Activated CD4-positive, alpha-beta T cell treated with anti-CD3 and anti-CD28 coated beads for 36 hours (primary cell): ENCODE measurements at regions not wholly inside any gene's neighbourhood (a gene's known extent, or its start where the extent isn't known, plus 50 kb on each side); places are given as distances from the start of the nearest gene placed in this dataset.
"Not testable (repeated sequence)": the region's sequence is repeated elsewhere in the genome, so short reads cannot be mapped to it uniquely, and the experiment has no call there.

Experiments used
- ATAC-seq: fragments of 200-7000 bp; cut with Tn5 transposase; one replicate; pipeline ENCODE4 v1.10.0; 2021; ENCODE audit warnings: mild to moderate bottlenecking, moderate library complexity
- CTCF ChIA-PET: fragments of 350-600 bp; sonication (Branson Sonifier 250); formaldehyde crosslinking; loops from one replicate; lab custom pipeline; 2021; ENCODE audit warnings: antibody characterized with exemption; lab: Charles Lee
- POLR2A ChIA-PET: fragments of 350-600 bp; sonication (Branson Sonifier 250); formaldehyde crosslinking; loops from one replicate; lab custom pipeline; 2021; ENCODE audit warnings: antibody characterized with exemption, inconsistent platforms; lab: Charles Lee
- DNase-seq: peaks from one replicate; pipeline ENCODE4 v3.0.0-alpha.2; 2020
- H3K27ac Mint-ChIP-seq: one replicate; pipeline ENCODE4 v1.8.0; 2021; ENCODE audit warnings: mixed read lengths
- H3K27me3 Mint-ChIP-seq: one replicate; pipeline ENCODE4 v1.8.0; 2021; ENCODE audit warnings: mixed read lengths
- H3K36me3 Mint-ChIP-seq: one replicate; pipeline ENCODE4 v1.8.0; 2021; ENCODE audit warnings: low read depth, mixed read lengths
- H3K4me1 Mint-ChIP-seq: one replicate; pipeline ENCODE4 v1.8.0; 2021; ENCODE audit warnings: mixed read lengths
- H3K4me3 Mint-ChIP-seq: one replicate; pipeline ENCODE4 v1.8.0; 2021; ENCODE audit warnings: mild to moderate bottlenecking, moderate library complexity, mixed read lengths
- H3K9me3 Mint-ChIP-seq: one replicate; pipeline ENCODE4 v1.8.0; 2021; ENCODE audit warnings: low read depth, mixed read lengths
- intact Hi-C, 2 experiments: fragments of 100-400 bp; cut with DNase I in 1 of 2; cut with micrococcal nuclease in 1 of 2; formaldehyde crosslinking; loops; one replicate each; pipeline versions ENCODE4 v1.14.2 to v1.15.1; 2022 to 2024; cut with DNase I, micrococcal nuclease

GRCh38 chr10:133010843-133011179 is 68.4 kb upstream of the CFAP46 start:
- CTCF ChIA-PET, intact Hi-C loops, ATAC-seq, H3K9me3 Mint-ChIP-seq, H3K36me3 Mint-ChIP-seq, H3K27ac Mint-ChIP-seq, H3K4me1 Mint-ChIP-seq, POLR2A ChIA-PET, DNase-seq, H3K27me3 Mint-ChIP-seq, H3K4me3 Mint-ChIP-seq: not testable (repeated sequence)

- ATAC-seq (no peak), DNase-seq (peak; percentile 13)
- Mint-ChIP-seq H3K4me1 (peaks cover 2% of the 10 kb centered on the region), H3K27ac (no peak overlapping the region), H3K27me3 (peaks cover 4% of the 10 kb centered on the region), H3K9me3 (no peaks in the 10 kb centered on the region), H3K4me3 (no peak overlapping the region), H3K36me3 (no peaks in the 10 kb centered on the region)
- CTCF ChIA-PET: no interaction called here
- POLR2A ChIA-PET: no interaction called here
- intact Hi-C loops: no loop called here
Observed at GRCh38 chr10:133010095-133010842, 67.9 kb upstream of the CFAP46 start.

GRCh38 chr10:133009218-133009950 is 67.0 kb upstream of the CFAP46 start:
- ChIA-PET CTCF (no interaction called here), POLR2A (no interaction called here)
- no peak overlapping the region for H3K27ac Mint-ChIP-seq
- no peak overlapping the region for H3K4me3 Mint-ChIP-seq
- H3K9me3 Mint-ChIP-seq: no peaks in the 10 kb centered on the region
- intact Hi-C loops: no loop called here
- peaks cover 3% of the 10 kb centered on the region for H3K27me3 Mint-ChIP-seq
- peaks cover 2% of the 10 kb centered on the region for H3K4me1 Mint-ChIP-seq
- no peak for ATAC-seq
- no peaks in the 10 kb centered on the region for H3K36me3 Mint-ChIP-seq
- DNase-seq: no peak

GRCh38 chr10:133008736-133009135 is 66.4 kb upstream of the CFAP46 start:
- ATAC-seq: no peak
- H3K4me3 Mint-ChIP-seq: no peak overlapping the region
- no peak for DNase-seq
- intact Hi-C loops: no loop called here
- H3K27ac Mint-ChIP-seq: no peak overlapping the region
- no peaks in the 10 kb centered on the region for H3K36me3 Mint-ChIP-seq
- peaks cover 3% of the 10 kb centered on the region for H3K27me3 Mint-ChIP-seq
- H3K4me1 Mint-ChIP-seq: peaks cover 2% of the 10 kb centered on the region
- POLR2A ChIA-PET: no interaction called here
- CTCF ChIA-PET: no interaction called here
- H3K9me3 Mint-ChIP-seq: no peaks in the 10 kb centered on the region

- ChIA-PET CTCF (no interaction called here), POLR2A (no interaction called here)
- H3K27ac Mint-ChIP-seq: no peak overlapping the region
- no peak for DNase-seq
- H3K4me1 Mint-ChIP-seq: no peaks in the 10 kb centered on the region
- no peaks in the 10 kb centered on the region for H3K9me3 Mint-ChIP-seq
- peaks cover under 1% of the 10 kb centered on the region for H3K27me3 Mint-ChIP-seq
- ATAC-seq: no peak
- H3K4me3 Mint-ChIP-seq: no peak overlapping the region
- H3K36me3 Mint-ChIP-seq: no peaks in the 10 kb centered on the region
- intact Hi-C loops: no loop called here
Observed at GRCh38 chr10:133008196-133008595, 65.8 kb upstream of the CFAP46 start.

- intact Hi-C loops: no loop called here
Observed at GRCh38 chr10:133007360-133007858, 65.0 kb upstream of the CFAP46 start.

GRCh38 chr10:133006806-133007205 is 64.4 kb upstream of the CFAP46 start:
- Mint-ChIP-seq H3K27ac (no peak overlapping the region), H3K4me3 (no peak overlapping the region), H3K27me3 (no peaks in the 10 kb centered on the region), H3K4me1 (no peaks in the 10 kb centered on the region), H3K36me3 (no peaks in the 10 kb centered on the region), H3K9me3 (no peaks in the 10 kb centered on the region)
- no peak for ATAC-seq
- intact Hi-C loops: no loop called here
- ChIA-PET POLR2A (no interaction called here), CTCF (interaction anchor here (0.7 kb wide), 1 partner anchor 39 kb away, joined by 4 read pairs; no protein-coding TSS in a partner anchor)
- DNase-seq: no peak

More at GRCh38 chr10:133007360-133007858, 65.0 kb upstream of the CFAP46 start:
- ChIA-PET POLR2A (no interaction called here), CTCF (interaction anchor here (0.7 kb wide), 1 partner anchor 39 kb away, joined by 4 read pairs; no protein-coding TSS in a partner anchor)
- H3K27ac Mint-ChIP-seq: no peak overlapping the region
- no peaks in the 10 kb centered on the region for H3K4me1 Mint-ChIP-seq
- ATAC-seq: no peak
- no peaks in the 10 kb centered on the region for H3K9me3 Mint-ChIP-seq
- DNase-seq: no peak
- no peaks in the 10 kb centered on the region for H3K36me3 Mint-ChIP-seq
- no peak overlapping the region for H3K4me3 Mint-ChIP-seq
- no peaks in the 10 kb centered on the region for H3K27me3 Mint-ChIP-seq

GRCh38 chr10:133006202-133006601 is 63.8 kb upstream of the CFAP46 start:
- DNase-seq: no peak
- Mint-ChIP-seq H3K4me3 (no peak overlapping the region), H3K27ac (no peak overlapping the region), H3K9me3 (no peaks in the 10 kb centered on the region), H3K27me3 (no peaks in the 10 kb centered on the region), H3K4me1 (no peaks in the 10 kb centered on the region), H3K36me3 (no peaks in the 10 kb centered on the region)
- no peak for ATAC-seq
- CTCF ChIA-PET: no interaction called here
- POLR2A ChIA-PET: no interaction called here
- intact Hi-C loops: no loop called here

- Mint-ChIP-seq H3K36me3 (no peaks in the 10 kb centered on the region), H3K9me3 (no peaks in the 10 kb centered on the region), H3K4me1 (no peaks in the 10 kb centered on the region), H3K27me3 (no peaks in the 10 kb centered on the region), H3K27ac (no peak overlapping the region), H3K4me3 (no peak overlapping the region)
- intact Hi-C loops: no loop called here
- DNase-seq (no peak), ATAC-seq (no peak)
- CTCF ChIA-PET: no interaction called here
- POLR2A ChIA-PET: no interaction called here
Observed at GRCh38 chr10:133004478-133004877, 62.1 kb upstream of the CFAP46 start.

GRCh38 chr10:133003188-133003587 is 60.8 kb upstream of the CFAP46 start:
- Mint-ChIP-seq H3K4me1 (no peaks in the 10 kb centered on the region), H3K4me3 (no peak overlapping the region), H3K36me3 (no peaks in the 10 kb centered on the region), H3K27ac (no peak overlapping the region), H3K27me3 (no peaks in the 10 kb centered on the region), H3K9me3 (no peaks in the 10 kb centered on the region)
- ATAC-seq: no peak
- ChIA-PET POLR2A (no interaction called here), CTCF (no interaction called here)
- no peak for DNase-seq
- intact Hi-C loops: no loop called here

GRCh38 chr10:133002685-133003084 is 60.3 kb upstream of the CFAP46 start:
- H3K36me3 Mint-ChIP-seq: no peaks in the 10 kb centered on the region
- H3K4me3 Mint-ChIP-seq: no peak overlapping the region
- DNase-seq (no peak), ATAC-seq (no peak)
- ChIA-PET CTCF (no interaction called here), POLR2A (no interaction called here)
- no peaks in the 10 kb centered on the region for H3K27me3 Mint-ChIP-seq
- H3K9me3 Mint-ChIP-seq: no peaks in the 10 kb centered on the region
- no peaks in the 10 kb centered on the region for H3K4me1 Mint-ChIP-seq
- H3K27ac Mint-ChIP-seq: no peak overlapping the region
- intact Hi-C loops: no loop called here

GRCh38 chr10:133001114-133001513 is 58.7 kb upstream of the CFAP46 start:
- ChIA-PET CTCF (no interaction called here), POLR2A (no interaction called here)
- intact Hi-C loops: no loop called here
- Mint-ChIP-seq H3K27ac (no peak overlapping the region), H3K4me3 (no peak overlapping the region), H3K27me3 (no peaks in the 10 kb centered on the region), H3K4me1 (no peaks in the 10 kb centered on the region), H3K9me3 (no peaks in the 10 kb centered on the region), H3K36me3 (no peaks in the 10 kb centered on the region)
- DNase-seq (no peak), ATAC-seq (no peak)
